NCI-H2171 (cell line): ENCODE measurements at regions not wholly inside any gene's neighbourhood (a gene's known extent, or its start where the extent isn't known, plus 50 kb on each side); places are given as distances from the start of the nearest gene placed in this dataset.

Experiments used
- DNase-seq: peaks from one replicate; lab custom pipeline; 2025; lab: John Stamatoyannopoulos, UW

DNA sequence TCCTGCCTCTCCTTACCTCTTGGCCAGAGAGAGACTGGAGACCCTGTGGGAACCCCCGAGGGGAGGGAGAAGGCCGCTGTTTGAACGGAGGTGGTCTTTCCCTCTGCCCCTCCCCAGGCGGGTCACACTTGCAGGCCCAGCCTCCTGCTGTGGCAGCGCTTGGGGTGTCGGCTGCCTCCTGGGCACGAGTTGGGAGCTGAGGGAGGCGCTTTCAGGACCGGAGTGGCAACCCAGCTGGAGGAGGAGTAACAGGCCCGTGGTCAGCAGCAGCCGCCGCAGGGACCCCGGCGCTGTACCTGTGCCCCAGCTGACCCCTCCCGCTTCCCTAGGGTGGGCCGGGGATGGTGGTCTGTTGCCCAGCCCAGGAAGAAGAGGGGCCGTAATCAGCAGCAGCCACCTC lies 278.3 kb downstream of the SEC14L1 start:
- DNase-seq: no peak

- no peak for DNase-seq
Measured at GRCh38 chr17:77419547-77420094, 278.9 kb downstream of the SEC14L1 start.

DNA sequence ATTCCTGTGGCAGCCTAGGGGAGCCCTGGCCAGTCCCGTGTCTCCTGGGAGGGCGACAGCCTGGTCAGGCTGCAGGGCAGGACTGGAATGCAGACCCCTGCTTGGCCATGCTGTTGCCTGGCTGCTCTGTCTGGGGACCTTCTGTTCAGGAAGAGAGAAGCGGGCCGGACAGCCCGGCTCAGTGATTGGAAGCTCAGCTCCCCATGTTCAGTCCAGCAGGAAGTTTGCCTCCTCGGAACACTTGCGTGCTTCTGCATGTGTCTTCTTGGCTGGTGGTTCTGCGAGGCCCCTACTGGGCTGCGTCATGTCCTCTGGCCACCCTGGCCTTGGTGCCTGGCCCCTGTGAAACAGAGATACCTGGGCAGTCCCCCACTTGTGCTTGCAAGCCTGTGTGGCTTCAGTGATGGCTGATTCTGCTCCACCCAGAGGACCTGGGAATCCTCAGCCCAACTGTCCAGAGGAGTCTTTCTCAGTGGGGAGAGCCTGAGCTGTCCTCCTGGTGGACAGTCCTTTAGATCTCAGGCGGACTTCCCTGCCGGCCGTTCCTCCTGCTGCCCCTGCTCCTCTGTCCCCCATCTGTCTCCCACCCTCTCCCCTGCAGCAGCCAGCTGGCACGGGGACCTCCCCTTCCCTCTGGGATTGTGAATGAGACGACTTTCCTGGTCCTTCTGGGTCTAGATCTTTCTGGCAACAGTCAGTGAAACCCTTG lies 279.5 kb downstream of the SEC14L1 start:
- peak; percentile 22 for DNase-seq

GRCh38 chr17:77420804-77421629 lies 280.2 kb downstream of the SEC14L1 start:
- peak; percentile 99 for DNase-seq

DNA sequence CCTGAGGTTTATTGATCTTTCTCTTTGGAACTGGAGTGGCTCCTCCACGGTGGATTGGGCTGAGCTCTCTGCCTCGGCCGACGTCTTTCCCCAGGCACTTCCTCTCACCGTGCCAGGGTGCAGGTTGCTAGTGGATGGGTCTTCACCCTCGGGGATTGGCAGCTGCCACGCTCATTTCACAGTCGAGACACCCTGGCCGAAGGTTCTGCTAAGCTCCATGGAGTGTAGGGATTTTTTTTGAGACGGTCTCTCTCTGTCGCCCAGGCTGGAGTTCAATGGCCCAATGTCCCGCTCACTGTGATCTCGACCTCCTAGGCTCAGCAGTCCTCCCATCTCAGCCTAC lies 280.8 kb downstream of the SEC14L1 start:
- no peak for DNase-seq

GRCh38 chr17:77422104-77422747 lies 281.5 kb downstream of the SEC14L1 start:
- DNase-seq: no peak

DNA sequence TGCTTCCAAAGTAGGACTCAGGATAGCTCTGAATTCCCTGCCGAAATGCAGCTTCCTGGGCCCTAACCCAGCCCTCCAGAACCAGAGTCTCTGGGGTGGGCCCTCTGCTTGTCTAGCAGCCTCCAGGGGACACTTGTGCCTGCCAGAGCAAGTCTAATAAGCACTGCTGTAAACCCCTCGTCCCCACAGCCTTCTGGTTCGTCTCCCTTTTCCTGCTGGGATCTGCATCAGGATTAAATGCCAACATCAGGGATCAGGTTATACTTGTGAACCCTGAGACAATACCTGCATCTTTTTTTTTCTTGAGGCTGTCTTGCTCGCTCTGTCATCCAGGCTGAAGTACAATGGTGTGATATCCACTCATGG lies 282.0 kb downstream of the SEC14L1 start:
- peak; percentile 77 for DNase-seq

DNA sequence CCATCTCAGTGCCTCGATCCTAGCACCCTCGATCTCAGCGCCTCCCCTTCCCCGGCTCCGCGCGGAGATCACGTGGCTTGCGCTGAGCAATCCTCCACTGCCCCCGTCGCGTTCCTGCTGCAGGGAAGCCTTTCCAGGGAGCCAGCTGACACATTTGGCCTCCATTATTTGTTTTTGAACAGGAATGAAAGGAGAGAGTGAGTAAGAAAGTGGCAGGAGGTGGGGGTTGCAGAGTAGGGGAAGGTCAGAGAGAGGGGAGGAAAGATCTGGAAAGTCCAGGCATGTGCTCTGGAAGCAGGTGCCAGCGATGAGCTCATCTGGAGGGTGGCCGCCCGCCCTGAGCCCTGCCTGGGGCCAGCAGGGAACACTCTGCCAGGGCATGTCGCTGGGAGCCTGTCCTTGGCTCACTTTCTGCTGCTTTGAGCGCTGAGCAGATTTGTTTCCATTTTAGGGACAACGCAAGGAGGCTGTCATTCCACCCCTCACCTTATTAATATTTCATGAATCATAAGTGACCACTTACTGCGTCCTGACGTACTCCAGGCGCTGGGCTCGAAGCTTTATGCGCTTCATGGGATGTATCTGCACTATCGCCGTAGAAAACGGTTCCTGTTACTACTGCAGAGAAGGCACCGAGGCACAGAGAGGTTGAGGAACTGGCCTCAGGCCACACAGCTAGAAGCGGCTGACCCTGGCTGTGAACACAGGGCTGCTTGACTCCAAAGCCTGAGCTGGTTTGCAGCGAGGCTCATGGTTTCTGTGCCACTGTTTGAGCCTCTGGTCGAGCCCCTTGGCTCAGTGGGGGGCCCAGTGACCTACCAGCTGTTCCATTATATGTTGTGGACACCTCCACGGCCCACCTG lies 283.1 kb downstream of the SEC14L1 start:
- DNase-seq: no peak

DNA sequence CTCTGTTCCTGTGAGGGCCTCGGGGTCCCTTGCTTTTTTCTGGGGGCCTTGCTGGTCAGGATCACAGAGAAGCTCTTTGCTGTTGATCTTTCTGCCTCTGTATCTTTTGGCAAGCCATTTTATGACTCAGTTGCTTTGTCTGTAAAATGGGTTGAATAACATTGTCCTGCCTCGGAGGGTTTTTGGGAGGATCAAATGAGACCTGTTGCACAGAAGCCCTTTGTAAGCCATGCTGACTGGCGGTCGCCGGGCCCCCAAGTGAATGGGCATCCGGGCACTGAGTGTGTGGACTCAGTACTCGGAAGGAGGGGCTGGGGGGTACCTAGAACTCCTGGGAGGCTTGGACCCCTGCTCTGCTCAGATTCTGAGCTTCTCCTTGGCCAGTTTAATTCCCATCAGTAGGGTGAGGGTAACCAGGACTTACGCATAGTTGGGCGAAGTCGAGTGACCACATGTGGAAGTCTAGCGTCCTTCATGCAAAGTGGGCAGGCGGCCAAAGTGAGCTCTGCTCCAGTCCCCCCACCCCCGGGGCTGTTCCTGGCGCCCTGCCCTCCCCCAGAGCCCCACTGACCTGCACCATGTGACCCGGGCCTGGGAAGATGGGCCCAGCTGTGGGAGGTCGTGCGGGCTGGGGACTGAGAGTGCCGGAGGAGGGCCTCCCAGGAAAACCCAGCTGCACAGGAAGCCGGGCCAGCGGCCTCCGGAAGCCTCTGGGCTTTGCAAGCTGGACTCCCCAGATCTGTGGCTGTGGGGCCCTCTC lies 284.0 kb downstream of the SEC14L1 start:
- no peak for DNase-seq

DNA sequence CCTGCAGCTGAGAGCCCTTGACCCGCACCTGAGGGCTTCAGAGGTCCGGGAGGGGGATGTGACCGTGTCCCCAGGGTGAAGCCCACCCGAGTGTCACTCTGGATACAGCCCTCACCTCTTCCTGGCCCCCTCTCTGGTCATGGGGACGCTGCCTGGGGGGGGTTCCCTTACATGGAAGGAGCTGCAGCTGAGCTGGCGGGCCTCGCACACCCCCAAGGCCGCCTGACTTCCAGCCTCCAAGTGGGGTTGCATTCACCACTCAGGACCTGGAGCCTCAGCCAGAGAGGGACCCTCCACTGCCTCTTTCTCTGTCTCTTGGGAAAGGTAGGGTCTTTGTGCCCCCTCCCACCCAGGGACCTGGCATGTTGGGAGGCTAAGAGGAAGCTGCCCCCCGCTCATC lies 284.6 kb downstream of the SEC14L1 start:
- no peak for DNase-seq

- no peak for DNase-seq
Measured at GRCh38 chr17:77425791-77426641, 285.2 kb downstream of the SEC14L1 start.

DNA sequence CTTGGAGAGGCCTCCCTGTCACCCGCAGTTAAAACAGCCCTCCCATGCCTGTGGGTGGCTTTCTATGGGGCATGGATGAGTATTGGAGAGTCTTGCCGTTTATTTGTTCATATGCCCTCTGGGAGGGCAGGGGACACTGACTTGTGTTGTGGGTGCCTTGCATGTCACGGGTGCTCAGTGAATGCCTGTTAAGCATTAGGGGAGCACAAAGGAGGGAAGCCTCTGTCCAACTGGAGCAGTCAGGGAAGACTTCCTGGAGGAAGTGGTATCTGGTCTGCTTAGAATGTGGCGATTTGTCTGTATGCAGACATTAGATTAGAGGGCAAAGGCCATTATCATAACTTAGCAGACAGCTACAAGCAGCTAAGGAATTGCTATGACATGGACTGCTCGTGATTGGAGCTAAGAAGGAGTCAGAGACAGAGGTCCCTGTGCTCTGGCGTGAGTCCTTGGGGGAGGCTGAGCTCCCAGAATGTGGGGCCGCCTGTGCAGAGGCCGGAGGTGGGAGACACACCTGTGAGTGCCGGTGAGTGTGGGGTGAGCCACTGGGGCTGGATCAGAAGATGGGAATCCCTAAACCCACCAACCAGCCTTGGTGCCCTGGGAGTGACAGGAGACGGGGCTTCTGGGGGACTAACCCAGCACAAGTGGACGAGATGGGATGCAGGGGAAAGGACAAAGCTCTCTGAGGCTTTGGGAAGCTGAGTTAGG lies 286.1 kb downstream of the SEC14L1 start:
- no peak for DNase-seq

DNA sequence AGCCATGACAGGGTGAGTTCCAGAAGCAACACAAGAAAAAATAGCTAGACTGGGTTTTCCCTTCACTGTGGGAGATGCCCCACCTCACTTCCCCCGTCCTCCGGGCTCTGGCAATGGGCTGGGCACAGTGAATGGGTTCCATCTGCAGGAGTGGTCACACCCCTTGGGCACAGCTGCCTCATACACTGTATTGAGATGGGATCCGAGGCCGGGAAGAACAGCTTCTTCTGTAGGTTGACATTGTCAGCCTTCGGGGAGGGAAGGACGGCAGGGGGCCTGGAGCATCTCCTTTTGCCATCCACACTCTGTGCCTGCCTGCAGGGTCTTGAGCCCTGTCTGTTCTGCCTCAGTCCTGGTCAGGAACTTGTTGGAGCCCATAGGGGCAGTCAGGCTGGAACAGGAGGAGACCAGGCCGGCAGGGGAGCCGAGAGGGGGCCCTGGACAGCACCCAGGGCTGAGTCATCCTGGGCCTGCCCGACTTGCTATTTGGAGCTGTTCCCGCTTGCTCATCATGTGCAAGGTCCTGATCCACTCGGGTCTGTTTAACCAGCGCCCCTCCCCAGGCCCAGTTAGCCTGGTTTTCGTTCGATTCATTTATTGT lies 286.7 kb downstream of the SEC14L1 start:
- no peak for DNase-seq

- no peak for DNase-seq
Measured at GRCh38 chr17:77428020-77428748, 287.4 kb downstream of the SEC14L1 start.

DNA sequence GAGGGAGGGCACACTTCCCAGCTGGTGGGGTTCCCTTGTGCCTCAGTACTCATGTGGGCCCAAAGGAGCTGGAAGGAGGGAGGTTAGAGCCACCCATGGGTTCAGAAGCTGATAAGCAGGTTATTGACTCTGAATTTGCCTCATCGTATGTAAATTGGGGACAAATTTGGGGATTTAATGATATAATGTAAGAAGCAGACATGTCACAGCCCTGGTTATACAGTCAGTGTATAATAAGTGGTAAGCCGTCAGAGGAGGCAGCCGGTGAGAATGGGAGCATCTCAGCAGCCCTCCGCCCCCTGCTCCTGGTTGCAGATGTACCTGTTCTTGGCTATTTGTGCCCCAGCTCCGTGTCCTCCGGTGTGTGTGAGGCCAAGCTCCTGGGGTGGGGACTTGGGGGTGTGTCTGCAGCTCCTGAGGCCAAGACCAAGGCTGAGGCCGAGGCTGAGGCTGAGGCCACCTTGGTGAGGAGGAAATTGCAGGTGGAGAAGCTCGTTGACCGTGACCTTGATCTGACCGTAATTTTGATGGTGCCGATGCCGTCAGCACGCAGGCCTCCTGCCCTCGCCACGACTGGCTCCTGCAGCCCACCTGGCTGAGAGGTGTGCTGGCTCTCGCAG lies 288.1 kb downstream of the SEC14L1 start:
- DNase-seq: no peak

GRCh38 chr17:77429369-77429968 lies 288.7 kb downstream of the SEC14L1 start:
- DNase-seq: no peak

GRCh38 chr17:77429969-77430752 lies 289.4 kb downstream of the SEC14L1 start:
- no peak for DNase-seq
